Omental fat pad (tissue), 3 donors: ENCODE measurements at regions not wholly inside any gene's neighbourhood (a gene's known extent, or its start where the extent isn't known, plus 50 kb on each side); places are given as distances from the start of the nearest gene placed in this dataset.
A peak's percentile ranks its signal among the peaks of the same experiment; 100 is the strongest.

Experiments used
- ATAC-seq: fragments of 150-250 bp; one replicate; pipeline ENCODE4 v1.9.1; 2016; ENCODE audit warnings: mild to moderate bottlenecking, moderate library complexity; ENCODE audit not compliant: low FRiP score
- DNase-seq: peaks from one replicate; pipeline ENCODE4 v3.0.0-alpha.2; 2019; ENCODE audit warnings: low spot score
- TF ChIP-seq, protein P1 (sequence below), 3 donors: fragments of 450-650 bp; IDR thresholded peaks; one replicate each; pipeline ENCODE4 v1.5.1; 2016 to 2017; ENCODE audit warnings: antibody characterized with exemption in 3 of 3, mild to moderate bottlenecking in 3 of 3, moderate library complexity in 2 of 3

DNA sequence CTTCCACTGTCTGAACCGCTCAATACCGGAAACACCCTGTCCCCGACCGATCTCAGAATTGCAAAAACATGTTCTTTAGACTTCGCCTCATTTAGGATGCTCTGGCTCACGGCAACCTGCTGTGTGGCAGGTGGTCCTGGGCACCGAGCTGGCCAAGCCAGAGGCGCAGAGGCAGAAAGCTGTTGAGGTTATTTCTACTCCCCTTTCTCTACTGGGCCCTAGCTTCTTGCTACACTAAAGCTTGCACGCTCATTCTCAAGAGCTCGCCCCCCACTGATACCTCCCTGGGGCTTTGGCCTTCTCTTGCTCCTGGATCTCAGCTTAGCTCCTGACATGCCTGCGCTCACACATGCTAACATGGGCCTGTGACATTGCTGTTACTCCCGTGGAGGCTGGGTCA lies 417.4 kb downstream of the LPIN1 start:
- TF ChIP-seq, protein P1, sequence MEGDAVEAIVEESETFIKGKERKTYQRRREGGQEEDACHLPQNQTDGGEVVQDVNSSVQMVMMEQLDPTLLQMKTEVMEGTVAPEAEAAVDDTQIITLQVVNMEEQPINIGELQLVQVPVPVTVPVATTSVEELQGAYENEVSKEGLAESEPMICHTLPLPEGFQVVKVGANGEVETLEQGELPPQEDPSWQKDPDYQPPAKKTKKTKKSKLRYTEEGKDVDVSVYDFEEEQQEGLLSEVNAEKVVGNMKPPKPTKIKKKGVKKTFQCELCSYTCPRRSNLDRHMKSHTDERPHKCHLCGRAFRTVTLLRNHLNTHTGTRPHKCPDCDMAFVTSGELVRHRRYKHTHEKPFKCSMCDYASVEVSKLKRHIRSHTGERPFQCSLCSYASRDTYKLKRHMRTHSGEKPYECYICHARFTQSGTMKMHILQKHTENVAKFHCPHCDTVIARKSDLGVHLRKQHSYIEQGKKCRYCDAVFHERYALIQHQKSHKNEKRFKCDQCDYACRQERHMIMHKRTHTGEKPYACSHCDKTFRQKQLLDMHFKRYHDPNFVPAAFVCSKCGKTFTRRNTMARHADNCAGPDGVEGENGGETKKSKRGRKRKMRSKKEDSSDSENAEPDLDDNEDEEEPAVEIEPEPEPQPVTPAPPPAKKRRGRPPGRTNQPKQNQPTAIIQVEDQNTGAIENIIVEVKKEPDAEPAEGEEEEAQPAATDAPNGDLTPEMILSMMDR (IDR thresholded peaks at IDR 0.05) = no peak
- DNase-seq (no peak), ATAC-seq (no peak)

DNA sequence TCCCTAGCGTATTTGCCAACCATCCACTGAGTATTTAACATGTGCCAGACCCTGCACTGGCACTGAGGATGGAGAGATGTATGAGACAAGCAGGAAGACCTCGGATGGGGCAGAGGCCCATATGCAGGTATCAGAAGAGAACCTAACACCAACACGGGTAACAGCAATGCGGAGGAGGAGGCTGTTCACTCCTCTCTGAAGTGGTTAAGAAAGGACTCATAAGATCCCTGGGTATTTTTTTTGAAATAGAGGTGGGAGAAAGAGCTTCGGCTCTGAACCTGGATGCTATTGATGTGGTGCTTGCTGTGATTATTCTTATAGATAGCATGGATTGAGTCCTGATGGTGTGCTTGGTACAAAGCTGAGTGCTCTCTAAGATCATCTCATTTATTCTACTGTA lies 418.3 kb downstream of the LPIN1 start:
- TF ChIP-seq, protein P1 (IDR thresholded peaks at IDR 0.05) = no peak
- ATAC-seq (no peak), DNase-seq (no peak)

GRCh38 chr2:12167525-12168317 lies 421.3 kb downstream of the LPIN1 start:
- no peak for ATAC-seq

DNA sequence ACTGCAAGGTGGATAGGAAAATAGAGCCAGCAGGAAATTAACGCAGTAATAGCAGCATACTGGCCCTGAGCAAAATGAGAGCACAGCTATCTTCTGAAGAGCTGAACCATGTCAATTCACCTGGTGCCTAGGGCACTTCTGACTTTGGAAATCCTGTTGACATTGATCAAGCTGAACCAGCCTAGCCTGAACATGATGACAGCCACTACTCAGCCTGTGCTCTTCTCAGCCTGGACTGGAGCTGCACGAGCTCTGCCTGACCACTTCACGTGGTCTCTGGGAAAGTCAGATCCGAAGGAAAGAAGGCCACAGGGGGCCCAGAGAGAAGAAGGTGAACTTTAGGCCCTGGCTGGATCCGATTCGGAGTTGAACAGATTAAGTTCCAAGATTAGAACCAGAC lies 421.9 kb downstream of the LPIN1 start:
- TF ChIP-seq, protein P1 (IDR thresholded peaks at IDR 0.05) = no peak
- ATAC-seq (no peak), DNase-seq (no peak)

More at GRCh38 chr2:12167525-12168317, 421.3 kb downstream of the LPIN1 start:
- TF ChIP-seq, protein P1 (IDR thresholded peaks at IDR 0.05) = no peak
- no peak for DNase-seq

GRCh38 chr2:12168791-12169388 lies 422.5 kb downstream of the LPIN1 start:
- DNase-seq = no peak
- TF ChIP-seq, protein P1 (IDR thresholded peaks at IDR 0.05) = no peak

DNA sequence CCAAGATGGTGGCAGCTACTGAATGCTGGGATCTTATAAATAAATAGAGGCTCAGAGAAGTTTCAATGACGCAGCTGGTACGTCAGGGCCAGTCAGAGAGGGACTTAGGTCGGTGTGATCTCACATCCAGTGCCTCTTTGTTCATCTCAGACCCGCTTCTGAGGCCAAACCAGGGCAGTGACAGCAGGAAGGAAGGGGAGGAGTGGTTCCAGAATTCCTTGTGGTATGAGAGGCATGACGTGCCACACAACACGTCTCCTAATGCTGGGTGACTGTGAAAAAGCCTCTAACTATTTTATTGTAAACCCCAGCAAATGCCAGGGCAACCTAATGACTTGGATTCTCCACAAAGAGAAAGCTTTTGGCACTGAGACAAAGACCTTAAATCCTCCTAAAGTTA lies 423.3 kb downstream of the LPIN1 start:
- DNase-seq (peak; percentile 61), ATAC-seq (peak; percentile 49)
- TF ChIP-seq, protein P1 (IDR thresholded peaks at IDR 0.05) = no peak

More at GRCh38 chr2:12168791-12169388, 422.5 kb downstream of the LPIN1 start:
- ATAC-seq = peak; percentile 60

DNA sequence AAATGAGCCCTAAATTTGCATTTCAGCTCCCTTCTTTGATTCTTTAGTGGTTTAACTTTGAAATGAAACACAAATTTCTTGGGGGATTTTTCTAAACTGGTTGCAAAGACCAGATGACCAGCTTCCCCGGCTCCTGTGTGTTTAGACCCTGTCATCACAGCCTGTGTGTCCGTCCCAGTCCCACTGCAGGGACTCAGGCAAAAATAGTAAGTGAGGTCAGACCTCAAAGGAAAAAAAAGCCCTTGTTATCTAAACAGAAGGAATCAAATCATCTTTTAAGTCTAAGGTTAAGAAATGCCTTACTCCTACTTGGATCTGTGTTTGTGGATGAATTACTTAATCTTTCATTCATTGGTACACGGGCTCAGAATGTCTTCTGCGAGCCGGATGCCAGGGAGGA lies 423.7 kb downstream of the LPIN1 start:
- ATAC-seq = peak; percentile 53
- TF ChIP-seq, protein P1 (IDR thresholded peaks at IDR 0.05) = no peak
- DNase-seq = no peak
